ENCODE measurements at regions not wholly inside any gene's neighbourhood (a gene's known extent, or its start where the extent isn't known, plus 50 kb on each side); places are given as distances from the start of the nearest gene placed in this dataset.

DNA sequence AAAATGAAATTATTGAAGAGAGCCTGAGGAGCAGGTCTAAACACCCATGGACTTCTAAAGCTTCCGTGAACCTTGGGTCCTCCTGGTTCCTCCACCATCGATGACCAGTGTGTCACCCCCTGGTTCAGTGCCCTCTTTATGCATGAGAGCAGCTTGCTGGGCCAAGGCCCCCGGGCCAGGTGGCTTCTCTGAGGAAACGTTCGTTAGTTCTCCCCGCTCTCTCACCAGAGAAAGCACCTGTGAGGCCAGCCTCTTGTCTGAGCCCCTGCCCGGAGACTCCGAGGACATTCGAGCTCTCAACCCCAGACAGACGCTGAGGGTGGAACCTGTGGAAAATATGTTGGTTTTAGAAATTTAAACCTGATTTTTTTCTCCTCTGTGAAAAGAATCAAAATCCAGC lies 92.4 kb downstream of the GLI2 start:
- no peak for DNase-seq
- Mint-ChIP-seq H3K27me3 (ENCODE audit: unreplicated experiment) (peaks cover 6% of the 10 kb centered on the region), H3K4me1 (ENCODE audit: low read depth, unreplicated experiment) (peaks cover 35% of the 10 kb centered on the region), H3K36me3 (ENCODE audit: unreplicated experiment) (no peaks in the 10 kb centered on the region), H3K9me3 (ENCODE audit: unreplicated experiment) (peaks cover 2% of the 10 kb centered on the region), H3K27ac (ENCODE audit: unreplicated experiment) (no peak overlapping the region), H3K4me3 (ENCODE audit: unreplicated experiment) (no peak overlapping the region)
- TF ChIP-seq, protein P1, sequence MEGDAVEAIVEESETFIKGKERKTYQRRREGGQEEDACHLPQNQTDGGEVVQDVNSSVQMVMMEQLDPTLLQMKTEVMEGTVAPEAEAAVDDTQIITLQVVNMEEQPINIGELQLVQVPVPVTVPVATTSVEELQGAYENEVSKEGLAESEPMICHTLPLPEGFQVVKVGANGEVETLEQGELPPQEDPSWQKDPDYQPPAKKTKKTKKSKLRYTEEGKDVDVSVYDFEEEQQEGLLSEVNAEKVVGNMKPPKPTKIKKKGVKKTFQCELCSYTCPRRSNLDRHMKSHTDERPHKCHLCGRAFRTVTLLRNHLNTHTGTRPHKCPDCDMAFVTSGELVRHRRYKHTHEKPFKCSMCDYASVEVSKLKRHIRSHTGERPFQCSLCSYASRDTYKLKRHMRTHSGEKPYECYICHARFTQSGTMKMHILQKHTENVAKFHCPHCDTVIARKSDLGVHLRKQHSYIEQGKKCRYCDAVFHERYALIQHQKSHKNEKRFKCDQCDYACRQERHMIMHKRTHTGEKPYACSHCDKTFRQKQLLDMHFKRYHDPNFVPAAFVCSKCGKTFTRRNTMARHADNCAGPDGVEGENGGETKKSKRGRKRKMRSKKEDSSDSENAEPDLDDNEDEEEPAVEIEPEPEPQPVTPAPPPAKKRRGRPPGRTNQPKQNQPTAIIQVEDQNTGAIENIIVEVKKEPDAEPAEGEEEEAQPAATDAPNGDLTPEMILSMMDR (IDR thresholded peaks at IDR 0.05; ENCODE audit: partially characterized antibody, unreplicated experiment): no peak

DNA sequence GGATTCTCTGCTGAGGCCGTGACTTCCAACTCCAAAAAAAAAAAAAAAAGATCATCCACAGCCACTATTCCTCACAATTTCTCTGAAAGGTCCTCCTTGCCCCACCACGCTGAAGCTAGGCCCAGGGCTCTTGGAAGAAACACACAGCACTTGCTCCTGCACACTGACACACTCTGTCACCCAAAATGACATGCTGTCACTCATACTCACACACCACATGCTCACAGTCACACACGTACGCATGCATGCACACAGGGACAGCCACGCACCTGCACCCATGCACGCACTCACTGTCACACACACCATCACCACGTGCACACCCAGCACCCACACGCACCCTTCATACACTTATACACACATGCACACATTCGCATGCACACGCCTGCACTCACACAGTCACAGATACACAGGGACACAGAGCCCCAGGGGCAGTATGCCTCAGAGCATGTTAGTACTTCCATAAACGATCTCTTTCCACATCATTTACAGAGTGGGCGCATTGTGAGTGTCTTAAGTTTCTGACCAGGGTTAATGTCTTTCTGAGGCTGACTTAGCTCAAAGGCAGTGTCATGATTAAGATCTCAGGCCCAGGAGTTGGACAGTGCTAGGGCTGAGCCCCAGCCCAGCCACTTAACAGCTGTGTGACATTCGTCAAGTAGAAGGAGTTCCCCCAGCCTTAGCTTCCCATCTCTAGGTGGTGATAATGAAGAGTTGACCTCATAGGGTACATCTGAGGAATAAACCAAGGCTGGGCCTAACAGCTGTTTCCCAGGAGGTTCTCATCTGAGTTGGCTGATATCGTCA lies 93.4 kb downstream of the GLI2 start:
- Mint-ChIP-seq H3K4me1 (ENCODE audit: low read depth, unreplicated experiment) (peaks cover 32% of the 10 kb centered on the region), H3K36me3 (ENCODE audit: unreplicated experiment) (no peaks in the 10 kb centered on the region), H3K27me3 (ENCODE audit: unreplicated experiment) (peaks cover 8% of the 10 kb centered on the region), H3K4me3 (ENCODE audit: unreplicated experiment) (no peak overlapping the region), H3K27ac (ENCODE audit: unreplicated experiment) (no peak overlapping the region), H3K9me3 (ENCODE audit: unreplicated experiment) (peaks cover 4% of the 10 kb centered on the region)
- TF ChIP-seq, protein P1 (IDR thresholded peaks at IDR 0.05; ENCODE audit: partially characterized antibody, unreplicated experiment): no peak
- DNase-seq: no peak

DNA sequence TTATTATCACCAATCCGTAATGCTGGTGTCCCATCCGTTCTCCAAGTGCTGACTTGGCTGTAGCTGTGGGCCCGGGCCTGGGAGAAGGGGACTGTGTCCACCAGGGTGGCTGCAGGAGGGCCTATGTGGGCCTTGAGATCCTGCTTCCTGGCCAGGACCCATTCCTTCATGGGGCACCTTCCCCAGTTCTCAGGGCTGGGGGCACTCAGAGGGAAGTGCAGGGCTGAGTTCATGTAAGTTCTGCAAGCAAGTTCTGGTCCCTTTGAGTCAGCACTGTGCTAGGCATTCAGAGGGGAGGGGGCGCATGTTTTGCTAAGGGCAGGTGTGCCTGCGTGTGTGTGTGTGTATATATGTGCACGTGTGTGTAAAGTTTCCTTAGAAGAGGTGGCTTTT lies 94.0 kb downstream of the GLI2 start:
- Mint-ChIP-seq H3K9me3 (ENCODE audit: unreplicated experiment) (peaks cover 5% of the 10 kb centered on the region), H3K27ac (ENCODE audit: unreplicated experiment) (no peak overlapping the region), H3K27me3 (ENCODE audit: unreplicated experiment) (peaks cover 11% of the 10 kb centered on the region), H3K36me3 (ENCODE audit: unreplicated experiment) (peaks cover under 1% of the 10 kb centered on the region), H3K4me3 (ENCODE audit: unreplicated experiment) (no peak overlapping the region), H3K4me1 (ENCODE audit: low read depth, unreplicated experiment) (peaks cover 32% of the 10 kb centered on the region)
- no peak for DNase-seq
- TF ChIP-seq, protein P1 (IDR thresholded peaks at IDR 0.05; ENCODE audit: partially characterized antibody, unreplicated experiment): no peak

DNA sequence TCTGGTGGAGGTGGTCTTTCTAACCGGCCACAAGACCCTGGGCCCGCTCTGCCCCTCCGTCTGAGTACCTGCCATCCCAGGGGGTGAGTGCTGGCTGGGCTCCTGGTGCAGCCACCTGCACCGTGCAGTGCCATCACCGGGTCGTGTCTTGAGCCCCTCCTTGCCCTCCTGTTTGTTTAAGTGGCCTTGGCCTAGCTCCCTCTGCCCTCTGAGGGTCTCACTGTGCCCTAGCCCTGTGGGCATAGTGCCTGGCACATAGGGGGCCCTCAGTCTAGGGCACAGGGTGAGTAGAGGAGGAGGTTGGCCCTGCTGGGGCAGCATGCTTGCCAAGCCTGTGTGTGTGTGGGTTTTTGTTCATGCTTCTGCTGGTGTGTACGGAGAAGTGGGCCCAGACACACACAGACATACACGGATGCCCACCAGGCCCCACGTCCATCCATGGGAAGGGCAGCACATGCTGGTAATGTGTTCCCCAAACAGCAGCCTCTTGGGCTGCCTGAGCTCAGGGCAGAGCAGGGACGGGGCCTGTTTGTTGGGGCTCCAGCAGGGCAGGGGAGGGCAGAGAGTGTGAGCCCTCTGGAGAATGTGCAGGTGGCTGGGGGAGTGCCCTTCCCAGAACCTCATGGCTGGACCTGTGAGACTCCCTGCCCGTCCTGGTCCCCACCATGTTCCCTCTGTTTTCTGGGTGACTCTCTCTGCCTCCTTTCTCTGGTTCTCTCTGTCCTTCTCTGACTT lies 94.6 kb downstream of the GLI2 start:
- Mint-ChIP-seq H3K27ac (ENCODE audit: unreplicated experiment) (no peak overlapping the region), H3K9me3 (ENCODE audit: unreplicated experiment) (peaks cover 5% of the 10 kb centered on the region), H3K4me3 (ENCODE audit: unreplicated experiment) (no peak overlapping the region), H3K36me3 (ENCODE audit: unreplicated experiment) (peaks cover 5% of the 10 kb centered on the region), H3K27me3 (ENCODE audit: unreplicated experiment) (peaks cover 11% of the 10 kb centered on the region), H3K4me1 (ENCODE audit: low read depth, unreplicated experiment) (peaks cover 32% of the 10 kb centered on the region)
- no peak for DNase-seq
- TF ChIP-seq, protein P1 (IDR thresholded peaks at IDR 0.05; ENCODE audit: partially characterized antibody, unreplicated experiment): no peak

DNA sequence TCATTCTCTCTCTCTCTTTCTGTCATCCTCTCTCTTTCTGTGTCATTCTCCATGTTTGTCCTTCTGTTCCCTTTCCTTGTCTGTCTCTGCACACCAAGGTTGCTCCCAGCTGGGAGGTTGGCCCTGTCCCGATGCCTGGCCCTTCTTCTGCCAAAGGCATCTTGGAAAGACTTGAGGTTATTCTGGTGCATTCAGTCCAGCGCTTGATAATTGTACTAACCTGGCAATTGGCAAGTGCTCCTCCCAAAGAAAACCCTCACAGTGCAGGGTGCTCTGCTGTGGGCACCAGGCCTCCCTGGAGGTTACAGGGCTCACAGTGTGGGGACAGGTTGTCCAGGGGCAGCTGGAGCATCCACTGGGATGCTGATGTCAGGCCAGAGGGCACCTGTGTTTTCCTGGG lies 95.4 kb downstream of the GLI2 start:
- Mint-ChIP-seq H3K4me1 (ENCODE audit: low read depth, unreplicated experiment) (peaks cover 32% of the 10 kb centered on the region), H3K9me3 (ENCODE audit: unreplicated experiment) (peaks cover 5% of the 10 kb centered on the region), H3K27me3 (ENCODE audit: unreplicated experiment) (peaks cover 11% of the 10 kb centered on the region), H3K36me3 (ENCODE audit: unreplicated experiment) (peaks cover 5% of the 10 kb centered on the region), H3K4me3 (ENCODE audit: unreplicated experiment) (no peak overlapping the region), H3K27ac (ENCODE audit: unreplicated experiment) (no peak overlapping the region)
- TF ChIP-seq, protein P1 (IDR thresholded peaks at IDR 0.05; ENCODE audit: partially characterized antibody, unreplicated experiment): no peak
- no peak for DNase-seq
